ES-I3 (cell line): ENCODE measurements at regions not wholly inside any gene's neighbourhood (a gene's known extent, or its start where the extent isn't known, plus 50 kb on each side); places are given as distances from the start of the nearest gene placed in this dataset.
"Not testable (repeated sequence)": the region's sequence is repeated elsewhere in the genome, so short reads cannot be mapped to it uniquely, and the experiment has no call there.

Source experiments
- H3K36me3 ChIP-seq: 2 replicates; pipeline ENCODE4 v1.6.1; 2013; ENCODE audit warnings: mild to moderate bottlenecking, low read length, control low read depth, moderate library complexity; ENCODE audit not compliant: insufficient read depth
- H3K4me1 ChIP-seq: 2 replicates; pipeline ENCODE4 v1.6.1; 2013; ENCODE audit warnings: mild to moderate bottlenecking, control low read depth, low read length; ENCODE audit not compliant: insufficient read depth
- H3K9ac ChIP-seq: 2 replicates; pipeline ENCODE4 v1.6.1; 2013; ENCODE audit warnings: low read depth, mild to moderate bottlenecking, low read length, moderate library complexity
- H3K9me3 ChIP-seq: 2 replicates; pipeline ENCODE4 v1.6.1; 2013; ENCODE audit warnings: mild to moderate bottlenecking, low read length, moderate library complexity; ENCODE audit not compliant: control insufficient read depth, insufficient read depth

GRCh38 chr10:33930079-33930478 lies 595.6 kb upstream of the NRP1 start:
- Histone ChIP-seq H3K36me3 (no peaks in the 10 kb centered on the region; the same call in 1 of the 2 replicates), H3K4me1 (no peaks in the 10 kb centered on the region), H3K9me3 (peaks cover 4% of the 10 kb centered on the region), H3K9ac (no peak overlapping the region)

GRCh38 chr10:33927347-33927746 lies 592.9 kb upstream of the NRP1 start:
- H3K4me1 ChIP-seq = no peaks in the 10 kb centered on the region
- no peak overlapping the region for H3K9ac ChIP-seq
- peaks cover 4% of the 10 kb centered on the region for H3K9me3 ChIP-seq
- peaks cover 2% of the 10 kb centered on the region for H3K36me3 ChIP-seq

GRCh38 chr10:33921970-33922605 lies 587.6 kb upstream of the NRP1 start:
- Histone ChIP-seq H3K36me3 (peaks cover 2% of the 10 kb centered on the region; the same call in 1 of the 2 replicates), H3K9me3 (no peaks in the 10 kb centered on the region), H3K9ac (no peak overlapping the region), H3K4me1 (no peaks in the 10 kb centered on the region)

GRCh38 chr10:33920351-33920750 lies 585.9 kb upstream of the NRP1 start:
- H3K4me1 ChIP-seq = no peaks in the 10 kb centered on the region
- H3K36me3 ChIP-seq = peaks cover 2% of the 10 kb centered on the region; the same call in 1 of the 2 replicates
- H3K9ac ChIP-seq = no peak overlapping the region
- H3K9me3 ChIP-seq = no peaks in the 10 kb centered on the region

- no peak overlapping the region for H3K9ac ChIP-seq
- no peaks in the 10 kb centered on the region for H3K9me3 ChIP-seq
- peaks cover 2% of the 10 kb centered on the region; the same call in 1 of the 2 replicates for H3K36me3 ChIP-seq
- no peaks in the 10 kb centered on the region for H3K4me1 ChIP-seq
These were observed 584.8 kb upstream of the NRP1 start for GRCh38 chr10:33919244-33919643.

- no peaks in the 10 kb centered on the region for H3K9me3 ChIP-seq
- no peaks in the 10 kb centered on the region for H3K4me1 ChIP-seq
- no peaks in the 10 kb centered on the region for H3K36me3 ChIP-seq
- no peak overlapping the region for H3K9ac ChIP-seq
These were observed 582.8 kb upstream of the NRP1 start for GRCh38 chr10:33917069-33917780.

GRCh38 chr10:33914746-33915145 lies 580.3 kb upstream of the NRP1 start:
- Histone ChIP-seq H3K9ac (no peak overlapping the region), H3K36me3 (no peaks in the 10 kb centered on the region), H3K9me3 (no peaks in the 10 kb centered on the region), H3K4me1 (no peaks in the 10 kb centered on the region)

GRCh38 chr10:33913194-33913593 lies 578.7 kb upstream of the NRP1 start:
- Histone ChIP-seq H3K4me1 (no peaks in the 10 kb centered on the region), H3K9ac (no peak overlapping the region), H3K36me3 (no peaks in the 10 kb centered on the region), H3K9me3 (no peaks in the 10 kb centered on the region)

GRCh38 chr10:33909476-33909875 lies 575.0 kb upstream of the NRP1 start:
- not testable (repeated sequence) for H3K9me3 ChIP-seq, H3K9ac ChIP-seq, H3K4me1 ChIP-seq, H3K36me3 ChIP-seq

- H3K36me3 ChIP-seq = no peaks in the 10 kb centered on the region
- H3K4me1 ChIP-seq = no peaks in the 10 kb centered on the region
- no peak overlapping the region for H3K9ac ChIP-seq
- peaks cover 5% of the 10 kb centered on the region; the same call in 1 of the 2 replicates for H3K9me3 ChIP-seq
These were observed 566.7 kb upstream of the NRP1 start for GRCh38 chr10:33901166-33901565.

- H3K36me3 ChIP-seq = no peaks in the 10 kb centered on the region
- H3K9ac ChIP-seq = no peak overlapping the region
- H3K4me1 ChIP-seq = no peaks in the 10 kb centered on the region
- H3K9me3 ChIP-seq = peaks cover 5% of the 10 kb centered on the region; the same call in 1 of the 2 replicates
These were observed 566.1 kb upstream of the NRP1 start for GRCh38 chr10:33900596-33900995.

GRCh38 chr10:33899578-33900531 lies 565.4 kb upstream of the NRP1 start:
- Histone ChIP-seq H3K36me3 (no peaks in the 10 kb centered on the region), H3K9ac (no peak overlapping the region), H3K9me3 (peaks cover 5% of the 10 kb centered on the region; the same call in 1 of the 2 replicates), H3K4me1 (no peaks in the 10 kb centered on the region)

- H3K36me3 ChIP-seq = no peaks in the 10 kb centered on the region
- peaks cover 5% of the 10 kb centered on the region for H3K9me3 ChIP-seq
- no peaks in the 10 kb centered on the region for H3K4me1 ChIP-seq
These were observed 562.9 kb upstream of the NRP1 start for GRCh38 chr10:33897291-33897752.

GRCh38 chr10:33893506-33893905 lies 559.0 kb upstream of the NRP1 start:
- H3K9me3 ChIP-seq = peaks cover 8% of the 10 kb centered on the region
- no peaks in the 10 kb centered on the region for H3K36me3 ChIP-seq
- no peaks in the 10 kb centered on the region for H3K4me1 ChIP-seq
- no peak overlapping the region for H3K9ac ChIP-seq

More at GRCh38 chr10:33897291-33897752, 562.9 kb upstream of the NRP1 start:
- H3K9ac ChIP-seq = no peak overlapping the region
